GM12878 (cell line): ENCODE measurements at regions not wholly inside any gene's neighbourhood (a gene's known extent, or its start where the extent isn't known, plus 50 kb on each side); places are given as distances from the start of the nearest gene placed in this dataset.

Experiments used
- ATAC-seq: fragments of 200-7000 bp; cut with Tn5 transposase; 3 replicates; pipeline ENCODE4 v1.9.1; 2020; ENCODE audit warnings: mild to moderate bottlenecking, moderate library complexity
- BruUV-seq: library from RNA; stranded (reverse); fragments of 400-500 nt; replicated peaks from 2 replicates; lab custom pipeline; 2021; lab: Mats Ljungman, UMichigan
- CTCF ChIA-PET: fragments of 300-600 bp; sonication (Branson Sonifier 250); formaldehyde crosslinking; extraction: SDS; loops from one replicate; lab custom pipeline; 2021; ENCODE audit warnings: inconsistent platforms; lab: Yijun Ruan, JAX
- POLR2A ChIA-PET: fragments of 350-600 bp; formaldehyde crosslinking; extraction: SDS; loops from one replicate; lab custom pipeline; 2021; ENCODE audit warnings: inconsistent platforms; lab: Charles Lee
- RAD21 ChIA-PET: fragments of 300-600 bp; sonication (Branson Sonifier 250); formaldehyde crosslinking; loops from one replicate; lab custom pipeline; 2023; ENCODE audit warnings: antibody characterized with exemption; ENCODE audit not compliant: unreplicated experiment; lab: Charles Lee
- SMC1A ChIA-PET: fragments of 300-600 bp; sonication (Branson Sonifier 250); formaldehyde crosslinking; loops from one replicate; lab custom pipeline; 2023; ENCODE audit not compliant: unreplicated experiment, uncharacterized antibody; lab: Charles Lee
- DNase-seq: peaks from one replicate; pipeline ENCODE4 v3.0.0-alpha.2; 2011; ENCODE audit warnings: low read depth, low spot score
- FAIRE-seq: peaks from 3 replicates; lab custom pipeline; 2011; peaks lifted over from hg19 to GRCh38; lab: Jason Lieb, UNC
- H2AFZ ChIP-seq: 2 replicates; pipeline ENCODE4 v1.6.0; 2011; ENCODE audit warnings: low read depth, low read length, control low read depth; ENCODE audit not compliant: control insufficient read depth
- H3K27ac ChIP-seq: 2 replicates; pipeline ENCODE4 v1.5.1; 2011; ENCODE audit warnings: control low read depth; ENCODE audit not compliant: control insufficient read depth, insufficient read depth
- H3K27me3 ChIP-seq, 2 experiments: replicated peaks in 1 of 2; 2 replicates each; pipeline versions ENCODE4 v1.6.0 to v1.6.1; 2011; ENCODE audit warnings: low read length in 1 of 2; ENCODE audit not compliant: control insufficient read depth in 2 of 2, insufficient read depth in 2 of 2
- H3K36me3 ChIP-seq, 2 experiments: 2 replicates each; pipeline ENCODE4 v1.5.1; 2011; ENCODE audit warnings: low read length in 1 of 2; ENCODE audit not compliant: control insufficient read depth in 2 of 2, insufficient read depth in 2 of 2
- H3K4me1 ChIP-seq: 2 replicates; pipeline ENCODE4 v1.6.1; 2011; ENCODE audit warnings: mild to moderate bottlenecking, low read length, moderate library complexity, mixed read lengths; ENCODE audit not compliant: control insufficient read depth, insufficient read depth
- H3K4me2 ChIP-seq: 2 replicates; pipeline ENCODE4 v1.6.0; 2011; ENCODE audit warnings: control low read depth; ENCODE audit not compliant: control insufficient read depth, insufficient read depth
- H3K4me3 ChIP-seq: fragments of 200-600 bp; sonication (generic); 2 replicates; pipeline ENCODE4 v1.5.1; 2016
- H3K79me2 ChIP-seq: 2 replicates; pipeline ENCODE4 v1.6.0; 2011; ENCODE audit warnings: low read length; ENCODE audit not compliant: control insufficient read depth, insufficient read depth
- H3K9ac ChIP-seq: 2 replicates; pipeline ENCODE4 v1.8.0; 2011; ENCODE audit warnings: low read length, control low read depth, mixed read lengths; ENCODE audit not compliant: control insufficient read depth, insufficient read depth
- H3K9me3 ChIP-seq: replicated peaks from 3 replicates; pipeline ENCODE4 v1.5.1; 2011; ENCODE audit warnings: mild to moderate bottlenecking, low read length; ENCODE audit not compliant: control insufficient read depth, insufficient read depth
- H4K20me1 ChIP-seq: 2 replicates; pipeline ENCODE4 v1.6.0; 2011; ENCODE audit not compliant: control insufficient read depth, insufficient read depth
- CBFB ChIP-seq: IDR thresholded peaks from 2 replicates; pipeline ENCODE4 v1.6.1; 2016; ENCODE audit warnings: antibody characterized with exemption, low read depth
- HDGF ChIP-seq: fragments of 450-650 bp; IDR thresholded peaks from 2 replicates; pipeline ENCODE4 v1.6.1; 2016; ENCODE audit warnings: antibody characterized with exemption
- JUNB ChIP-seq: IDR thresholded peaks from 2 replicates; pipeline ENCODE4 v1.6.1; 2016; ENCODE audit warnings: antibody characterized with exemption, mild to moderate bottlenecking
- MYB ChIP-seq: fragments of 150-350 bp; IDR thresholded peaks from 2 replicates; pipeline ENCODE4 v1.6.1; 2014; ENCODE audit warnings: mild to moderate bottlenecking, low read depth, low read length, borderline replicate concordance
- POLR2A ChIP-seq: IDR thresholded peaks from 2 replicates; pipeline ENCODE4 v1.6.1; 2011; ENCODE audit warnings: low read depth, mild to moderate bottlenecking, low read length
- RFX5 ChIP-seq: IDR thresholded peaks from 2 replicates; pipeline ENCODE4 v1.6.1; 2011; ENCODE audit warnings: low read depth, low read length, improper control_type of control experiment
- SMAD1 ChIP-seq: fragments of 450-650 bp; IDR thresholded peaks from 2 replicates; pipeline ENCODE4 v1.6.1; 2018; ENCODE audit warnings: mild to moderate bottlenecking, low read depth; ENCODE audit not compliant: partially characterized antibody
- SRF ChIP-seq, 2 experiments: IDR thresholded peaks; 2 replicates each; pipeline ENCODE4 v1.6.1; 2011; ENCODE audit warnings: low read depth in 2 of 2, low read length in 2 of 2, mild to moderate bottlenecking in 1 of 2, moderate library complexity in 1 of 2
- STAT1 ChIP-seq: fragments of 450-650 bp; conservative IDR thresholded peaks from 2 replicates; pipeline ENCODE4 v1.6.1; 2014; ENCODE audit warnings: antibody characterized with exemption, mild to moderate bottlenecking
- TCF3 ChIP-seq: IDR thresholded peaks from 2 replicates; pipeline ENCODE4 v1.6.1; 2012; ENCODE audit warnings: low read depth, mild to moderate bottlenecking, low read length, borderline replicate concordance; ENCODE audit not compliant: insufficient read depth
- ZNF24 ChIP-seq: fragments of 450-650 bp; IDR thresholded peaks from 2 replicates; pipeline ENCODE4 v1.6.1; 2017; ENCODE audit warnings: antibody characterized with exemption, mild to moderate bottlenecking
- WGBS: methylation state at CpG from one replicate; pipeline ENCODE4 v1.1.6; 2016; ENCODE audit warnings: low lambda C conversion rate; ENCODE audit not compliant: insufficient replicate concordance, insufficient coverage; ENCODE audit errors: missing lambda C conversion rate; 5-methylcytosine and 5-hydroxymethylcytosine counted together
- in situ Hi-C: fragments of 300-500 bp; cut with MboI; formaldehyde crosslinking; loops from 9 replicates; pipeline ENCODE4 v1.14.3; 2018; ENCODE audit warnings: mixed read lengths
- intact Hi-C: fragments of 100-400 bp; cut with micrococcal nuclease; formaldehyde crosslinking; loops from one replicate; pipeline ENCODE4 v1.14.2; 2022; ENCODE audit not compliant: unreplicated experiment
- TF ChIP-seq, protein P1 (sequence below), 3 experiments: IDR thresholded peaks in 2 of 3; conservative IDR thresholded peaks in 1 of 3; 2 replicates each; pipeline ENCODE4 v1.5.1; 2011; ENCODE audit warnings: low read depth in 3 of 3, low read length in 3 of 3, mild to moderate bottlenecking in 3 of 3, control low read depth in 2 of 3, moderate library complexity in 2 of 3, inconsistent platforms in 1 of 3, mixed read lengths in 1 of 3; ENCODE audit not compliant: control insufficient read depth in 2 of 3, insufficient read depth in 1 of 3; ENCODE audit errors: extremely low read depth in 1 of 3
- TF ChIP-seq, protein P2 (sequence below): fragments of 450-650 bp; IDR thresholded peaks from 2 replicates; pipeline ENCODE4 v1.6.1; 2016; ENCODE audit warnings: mild to moderate bottlenecking, moderate library complexity, borderline replicate concordance

DNA sequence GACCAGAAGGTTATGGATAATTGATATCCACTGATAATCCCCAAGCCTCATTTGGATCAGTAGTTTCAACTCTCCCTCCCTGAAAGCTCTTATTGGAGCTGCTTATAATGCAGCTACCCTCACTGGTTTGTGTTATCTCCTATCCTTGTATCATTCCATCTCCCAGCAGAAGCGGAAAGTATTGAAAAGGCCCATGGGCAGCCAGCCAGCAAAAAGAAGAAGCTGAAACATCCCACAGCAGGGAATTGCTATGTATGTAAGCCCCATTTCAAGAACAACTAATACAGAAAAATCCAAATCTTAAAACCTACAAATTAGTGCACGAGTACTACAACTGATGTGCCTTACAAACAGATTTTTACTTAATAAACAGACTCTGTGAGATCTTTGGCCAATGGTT is 269.0 kb upstream of the ECI2 start:
- H3K9me3 ChIP-seq: peaks cover 7% of the 10 kb centered on the region
- no peak for TF ChIP-seq STAT1
- TF ChIP-seq, all 136 proteins: peak for 0
- no peak for DNase-seq
- POLR2A ChIA-PET: no interaction called here
- no peaks in the 10 kb centered on the region for H3K27me3 ChIP-seq
- no peak overlapping the region for H2AFZ ChIP-seq
- no peak overlapping the region for H3K4me2 ChIP-seq
- FAIRE-seq: no peak
- no peaks in the 10 kb centered on the region for H3K79me2 ChIP-seq
- intact Hi-C loops: no loop called here
- H3K27ac ChIP-seq: no peak overlapping the region
- no peak for ATAC-seq
- no peaks in the 10 kb centered on the region for H3K36me3 ChIP-seq
- peaks cover 5% of the 10 kb centered on the region; the same call in 1 of the 2 replicates for H3K4me1 ChIP-seq
- no peaks in the 10 kb centered on the region for H4K20me1 ChIP-seq
- CTCF ChIA-PET: no interaction called here
- RAD21 ChIA-PET: no interaction called here
- BruUV-seq: no TSS peak
- SMC1A ChIA-PET: no interaction called here
- H3K9ac ChIP-seq: no peak overlapping the region
- in situ Hi-C loops: no loop called here
- WGBS: 83% methylated on average over 2 of the region's 2 CpGs
- H3K4me3 ChIP-seq: no peak overlapping the region

DNA sequence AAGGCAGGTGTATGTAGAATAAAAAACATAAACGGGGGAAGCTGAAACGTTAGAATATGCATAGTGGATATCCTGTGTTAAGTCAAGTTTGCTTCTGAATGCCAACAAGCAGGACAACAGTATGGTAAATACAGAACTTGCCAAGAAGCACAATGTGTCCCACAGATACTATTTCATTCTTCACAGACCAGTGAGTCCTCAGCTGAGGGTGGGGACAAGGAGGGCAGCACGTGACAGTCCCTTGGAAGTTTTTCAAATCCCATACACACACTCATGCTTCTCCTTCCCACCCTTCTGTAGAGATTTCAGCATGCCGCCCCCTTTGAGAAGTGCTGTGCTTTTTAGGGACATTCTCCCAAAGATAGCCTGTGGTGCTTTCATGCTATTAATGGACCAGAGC is 268.5 kb upstream of the ECI2 start:
- POLR2A ChIA-PET: no interaction called here
- Histone ChIP-seq H3K27ac (no peak overlapping the region), H4K20me1 (no peaks in the 10 kb centered on the region), H3K9me3 (peaks cover 7% of the 10 kb centered on the region), H3K4me1 (peaks cover 5% of the 10 kb centered on the region; the same call in 1 of the 2 replicates), H2AFZ (no peak overlapping the region), H3K9ac (no peak overlapping the region), H3K27me3 (no peaks in the 10 kb centered on the region), H3K4me2 (no peak overlapping the region), H3K4me3 (no peak overlapping the region), H3K79me2 (no peaks in the 10 kb centered on the region), H3K36me3 (no peaks in the 10 kb centered on the region)
- intact Hi-C loops: no loop called here
- SMC1A ChIA-PET: no interaction called here
- WGBS: 38% methylated on average over 4 of the region's 4 CpGs
- ATAC-seq (no peak), DNase-seq (no peak), FAIRE-seq (no peak)
- CTCF ChIA-PET: no interaction called here
- in situ Hi-C loops: no loop called here
- RAD21 ChIA-PET: no interaction called here
- TF ChIP-seq, protein P1, sequence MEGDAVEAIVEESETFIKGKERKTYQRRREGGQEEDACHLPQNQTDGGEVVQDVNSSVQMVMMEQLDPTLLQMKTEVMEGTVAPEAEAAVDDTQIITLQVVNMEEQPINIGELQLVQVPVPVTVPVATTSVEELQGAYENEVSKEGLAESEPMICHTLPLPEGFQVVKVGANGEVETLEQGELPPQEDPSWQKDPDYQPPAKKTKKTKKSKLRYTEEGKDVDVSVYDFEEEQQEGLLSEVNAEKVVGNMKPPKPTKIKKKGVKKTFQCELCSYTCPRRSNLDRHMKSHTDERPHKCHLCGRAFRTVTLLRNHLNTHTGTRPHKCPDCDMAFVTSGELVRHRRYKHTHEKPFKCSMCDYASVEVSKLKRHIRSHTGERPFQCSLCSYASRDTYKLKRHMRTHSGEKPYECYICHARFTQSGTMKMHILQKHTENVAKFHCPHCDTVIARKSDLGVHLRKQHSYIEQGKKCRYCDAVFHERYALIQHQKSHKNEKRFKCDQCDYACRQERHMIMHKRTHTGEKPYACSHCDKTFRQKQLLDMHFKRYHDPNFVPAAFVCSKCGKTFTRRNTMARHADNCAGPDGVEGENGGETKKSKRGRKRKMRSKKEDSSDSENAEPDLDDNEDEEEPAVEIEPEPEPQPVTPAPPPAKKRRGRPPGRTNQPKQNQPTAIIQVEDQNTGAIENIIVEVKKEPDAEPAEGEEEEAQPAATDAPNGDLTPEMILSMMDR (IDR thresholded peaks at IDR 0.05 in 2 of 3, conservative IDR thresholded peaks at IDR 0.05 in 1 of 3; ENCODE audit: control insufficient read depth in 2 of 3, extremely low read depth in 1 of 3, insufficient read depth in 1 of 3, low read depth in 3 of 3, low read length in 3 of 3): no peak
- no peak for TF ChIP-seq SRF (IDR thresholded peaks at IDR 0.05; ENCODE audit: low read depth in 2 of 2, low read length in 2 of 2)
- no peak for TF ChIP-seq POLR2A
- TF ChIP-seq, protein P2, sequence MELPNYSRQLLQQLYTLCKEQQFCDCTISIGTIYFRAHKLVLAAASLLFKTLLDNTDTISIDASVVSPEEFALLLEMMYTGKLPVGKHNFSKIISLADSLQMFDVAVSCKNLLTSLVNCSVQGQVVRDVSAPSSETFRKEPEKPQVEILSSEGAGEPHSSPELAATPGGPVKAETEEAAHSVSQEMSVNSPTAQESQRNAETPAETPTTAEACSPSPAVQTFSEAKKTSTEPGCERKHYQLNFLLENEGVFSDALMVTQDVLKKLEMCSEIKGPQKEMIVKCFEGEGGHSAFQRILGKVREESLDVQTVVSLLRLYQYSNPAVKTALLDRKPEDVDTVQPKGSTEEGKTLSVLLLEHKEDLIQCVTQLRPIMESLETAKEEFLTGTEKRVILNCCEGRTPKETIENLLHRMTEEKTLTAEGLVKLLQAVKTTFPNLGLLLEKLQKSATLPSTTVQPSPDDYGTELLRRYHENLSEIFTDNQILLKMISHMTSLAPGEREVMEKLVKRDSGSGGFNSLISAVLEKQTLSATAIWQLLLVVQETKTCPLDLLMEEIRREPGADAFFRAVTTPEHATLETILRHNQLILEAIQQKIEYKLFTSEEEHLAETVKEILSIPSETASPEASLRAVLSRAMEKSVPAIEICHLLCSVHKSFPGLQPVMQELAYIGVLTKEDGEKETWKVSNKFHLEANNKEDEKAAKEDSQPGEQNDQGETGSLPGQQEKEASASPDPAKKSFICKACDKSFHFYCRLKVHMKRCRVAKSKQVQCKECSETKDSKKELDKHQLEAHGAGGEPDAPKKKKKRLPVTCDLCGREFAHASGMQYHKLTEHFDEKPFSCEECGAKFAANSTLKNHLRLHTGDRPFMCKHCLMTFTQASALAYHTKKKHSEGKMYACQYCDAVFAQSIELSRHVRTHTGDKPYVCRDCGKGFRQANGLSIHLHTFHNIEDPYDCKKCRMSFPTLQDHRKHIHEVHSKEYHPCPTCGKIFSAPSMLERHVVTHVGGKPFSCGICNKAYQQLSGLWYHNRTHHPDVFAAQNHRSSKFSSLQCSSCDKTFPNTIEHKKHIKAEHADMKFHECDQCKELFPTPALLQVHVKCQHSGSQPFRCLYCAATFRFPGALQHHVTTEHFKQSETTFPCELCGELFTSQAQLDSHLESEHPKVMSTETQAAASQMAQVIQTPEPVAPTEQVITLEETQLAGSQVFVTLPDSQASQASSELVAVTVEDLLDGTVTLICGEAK: no peak
- TF ChIP-seq SMAD1: no peak
- TF ChIP-seq RFX5: no peak
- TF ChIP-seq JUNB: no peak
- TF ChIP-seq HDGF: no peak
- no peak for TF ChIP-seq CBFB
- no peak for TF ChIP-seq TCF3
- TF ChIP-seq MYB: no peak
- no peak for TF ChIP-seq ZNF24
- BruUV-seq: no TSS peak
